ENCODE measurements at regions not wholly inside any gene's neighbourhood (a gene's known extent, or its start where the extent isn't known, plus 50 kb on each side); places are given as distances from the start of the nearest gene placed in this dataset.

DNA sequence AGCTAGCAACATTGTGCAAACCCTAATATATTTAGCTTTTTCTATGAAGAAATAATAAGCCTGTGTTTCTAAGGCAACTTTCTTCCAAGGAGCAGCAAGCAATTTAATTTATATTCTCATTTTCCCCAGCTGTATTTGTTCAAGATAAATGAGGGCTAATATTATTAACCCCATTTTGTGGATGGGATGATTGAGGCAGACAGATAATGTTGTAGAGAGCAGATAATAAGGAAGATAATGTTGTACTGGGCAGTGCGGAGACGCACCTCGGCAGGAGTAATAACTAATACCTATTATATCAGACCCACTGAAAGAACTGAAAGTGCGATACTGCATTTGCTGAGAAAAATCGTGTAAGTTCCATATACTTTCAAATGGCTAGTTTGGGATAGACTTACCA is 344.1 kb upstream of the FANCL start:
- TF ChIP-seq, protein P1, sequence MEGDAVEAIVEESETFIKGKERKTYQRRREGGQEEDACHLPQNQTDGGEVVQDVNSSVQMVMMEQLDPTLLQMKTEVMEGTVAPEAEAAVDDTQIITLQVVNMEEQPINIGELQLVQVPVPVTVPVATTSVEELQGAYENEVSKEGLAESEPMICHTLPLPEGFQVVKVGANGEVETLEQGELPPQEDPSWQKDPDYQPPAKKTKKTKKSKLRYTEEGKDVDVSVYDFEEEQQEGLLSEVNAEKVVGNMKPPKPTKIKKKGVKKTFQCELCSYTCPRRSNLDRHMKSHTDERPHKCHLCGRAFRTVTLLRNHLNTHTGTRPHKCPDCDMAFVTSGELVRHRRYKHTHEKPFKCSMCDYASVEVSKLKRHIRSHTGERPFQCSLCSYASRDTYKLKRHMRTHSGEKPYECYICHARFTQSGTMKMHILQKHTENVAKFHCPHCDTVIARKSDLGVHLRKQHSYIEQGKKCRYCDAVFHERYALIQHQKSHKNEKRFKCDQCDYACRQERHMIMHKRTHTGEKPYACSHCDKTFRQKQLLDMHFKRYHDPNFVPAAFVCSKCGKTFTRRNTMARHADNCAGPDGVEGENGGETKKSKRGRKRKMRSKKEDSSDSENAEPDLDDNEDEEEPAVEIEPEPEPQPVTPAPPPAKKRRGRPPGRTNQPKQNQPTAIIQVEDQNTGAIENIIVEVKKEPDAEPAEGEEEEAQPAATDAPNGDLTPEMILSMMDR (IDR thresholded peaks at IDR 0.05; ENCODE audit: insufficient read depth, low read length), result no peak
- no peak for TF ChIP-seq POLR2AphosphoS5 (IDR thresholded peaks at IDR 0.05; ENCODE audit: low read depth)
- TF ChIP-seq, protein P2, sequence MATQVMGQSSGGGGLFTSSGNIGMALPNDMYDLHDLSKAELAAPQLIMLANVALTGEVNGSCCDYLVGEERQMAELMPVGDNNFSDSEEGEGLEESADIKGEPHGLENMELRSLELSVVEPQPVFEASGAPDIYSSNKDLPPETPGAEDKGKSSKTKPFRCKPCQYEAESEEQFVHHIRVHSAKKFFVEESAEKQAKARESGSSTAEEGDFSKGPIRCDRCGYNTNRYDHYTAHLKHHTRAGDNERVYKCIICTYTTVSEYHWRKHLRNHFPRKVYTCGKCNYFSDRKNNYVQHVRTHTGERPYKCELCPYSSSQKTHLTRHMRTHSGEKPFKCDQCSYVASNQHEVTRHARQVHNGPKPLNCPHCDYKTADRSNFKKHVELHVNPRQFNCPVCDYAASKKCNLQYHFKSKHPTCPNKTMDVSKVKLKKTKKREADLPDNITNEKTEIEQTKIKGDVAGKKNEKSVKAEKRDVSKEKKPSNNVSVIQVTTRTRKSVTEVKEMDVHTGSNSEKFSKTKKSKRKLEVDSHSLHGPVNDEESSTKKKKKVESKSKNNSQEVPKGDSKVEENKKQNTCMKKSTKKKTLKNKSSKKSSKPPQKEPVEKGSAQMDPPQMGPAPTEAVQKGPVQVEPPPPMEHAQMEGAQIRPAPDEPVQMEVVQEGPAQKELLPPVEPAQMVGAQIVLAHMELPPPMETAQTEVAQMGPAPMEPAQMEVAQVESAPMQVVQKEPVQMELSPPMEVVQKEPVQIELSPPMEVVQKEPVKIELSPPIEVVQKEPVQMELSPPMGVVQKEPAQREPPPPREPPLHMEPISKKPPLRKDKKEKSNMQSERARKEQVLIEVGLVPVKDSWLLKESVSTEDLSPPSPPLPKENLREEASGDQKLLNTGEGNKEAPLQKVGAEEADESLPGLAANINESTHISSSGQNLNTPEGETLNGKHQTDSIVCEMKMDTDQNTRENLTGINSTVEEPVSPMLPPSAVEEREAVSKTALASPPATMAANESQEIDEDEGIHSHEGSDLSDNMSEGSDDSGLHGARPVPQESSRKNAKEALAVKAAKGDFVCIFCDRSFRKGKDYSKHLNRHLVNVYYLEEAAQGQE (IDR thresholded peaks at IDR 0.05; ENCODE audit: insufficient replicate concordance, low read depth), result no peak
- no peak for TF ChIP-seq GABPA (IDR thresholded peaks at IDR 0.05; ENCODE audit: low read depth)
- TF ChIP-seq SPI1 (IDR thresholded peaks at IDR 0.05; ENCODE audit: borderline replicate concordance, low read depth), result no peak

All from HL-60 (cell line).